Islet precursor cell (in vitro differentiated cells): ENCODE measurements at regions not wholly inside any gene's neighbourhood (a gene's known extent, or its start where the extent isn't known, plus 50 kb on each side); places are given as distances from the start of the nearest gene placed in this dataset.

ENCODE experiments used
- DNase-seq: peaks from one replicate; pipeline ENCODE4 v3.0.0-alpha.2; 2018

DNA sequence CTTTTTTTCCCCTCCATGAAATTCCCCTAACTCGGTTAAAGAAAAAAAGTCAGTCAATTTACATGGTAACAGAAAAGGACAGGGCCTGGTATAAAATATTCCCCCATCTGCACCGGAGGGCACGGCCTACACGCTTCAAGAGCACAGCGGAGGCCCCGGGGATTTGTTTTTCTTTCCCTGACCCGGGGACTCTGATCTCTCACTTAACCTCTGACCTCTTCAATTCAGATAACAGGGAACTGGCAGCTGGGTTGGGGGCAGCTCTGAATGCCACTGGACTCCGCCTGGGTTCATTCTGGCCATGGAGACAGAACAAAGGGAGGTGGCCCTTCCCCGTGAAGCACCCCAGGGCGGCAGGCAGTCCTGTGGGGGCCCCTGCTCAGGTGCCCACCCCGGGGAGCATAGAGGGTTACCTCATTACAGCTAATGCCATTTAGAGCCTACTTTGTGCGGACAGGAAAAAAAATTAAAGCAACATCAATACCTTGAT is 257.5 kb downstream of the SHQ1 start:
- peak; percentile 70 for DNase-seq

DNA sequence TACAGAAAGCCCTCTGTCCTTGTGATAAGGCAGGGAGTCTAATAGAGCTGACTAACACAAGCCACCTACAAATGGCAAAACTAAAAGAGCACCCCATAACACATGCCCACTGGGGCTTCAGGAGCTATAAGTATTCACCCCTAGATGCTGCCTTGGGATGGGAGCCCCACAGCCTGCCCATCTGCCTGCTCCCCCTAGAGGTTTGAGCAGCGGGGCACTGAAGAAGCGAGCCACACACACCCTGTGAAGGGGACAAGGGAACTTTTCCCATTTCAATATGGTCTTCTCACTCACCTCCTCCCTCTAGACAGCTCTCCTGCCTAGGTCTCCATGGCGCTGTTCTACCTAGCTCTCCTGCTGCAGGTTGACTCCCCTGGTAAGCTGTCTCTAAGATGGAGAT is 261.0 kb downstream of the SHQ1 start:
- DNase-seq: no peak

DNA sequence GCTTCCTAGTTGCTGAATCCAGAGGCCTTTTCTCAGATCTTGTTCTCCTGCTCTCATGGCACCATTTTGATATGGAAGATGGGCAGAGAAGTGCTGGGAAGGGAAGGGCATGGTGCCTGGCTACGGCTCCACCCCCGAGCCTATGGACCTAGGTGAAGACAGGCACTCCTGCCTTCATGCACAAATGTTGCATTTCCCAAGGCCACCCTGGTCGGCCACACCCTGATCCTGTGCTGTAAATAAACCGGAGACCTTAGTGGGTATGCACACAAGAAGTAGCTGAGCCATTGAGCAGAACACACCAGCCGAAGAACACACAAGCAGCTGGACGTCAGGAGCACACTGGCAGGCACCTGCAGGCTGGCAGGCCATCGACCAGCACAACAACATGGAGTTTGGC is 261.6 kb downstream of the SHQ1 start:
- DNase-seq: no peak

DNA sequence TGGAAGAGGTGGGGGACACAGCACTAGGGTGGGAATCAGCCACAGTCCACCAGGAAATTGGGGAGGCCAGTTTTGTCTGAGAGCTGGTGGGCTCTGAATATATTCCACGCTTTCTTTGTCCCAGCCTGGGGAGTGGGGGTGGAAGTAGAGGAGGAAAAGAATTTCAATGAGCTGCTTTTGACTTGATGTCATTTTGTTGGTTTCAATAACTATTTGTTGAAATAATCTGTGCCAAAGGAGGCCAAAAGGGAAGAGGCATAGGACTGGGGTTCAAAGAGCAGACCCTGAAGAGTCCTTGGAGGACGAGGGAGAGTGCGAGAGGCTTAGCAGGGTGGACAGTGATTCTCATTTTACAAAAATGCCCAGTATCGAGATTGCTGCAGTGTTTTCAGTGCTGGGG is 262.3 kb downstream of the SHQ1 start:
- DNase-seq: no peak

DNA sequence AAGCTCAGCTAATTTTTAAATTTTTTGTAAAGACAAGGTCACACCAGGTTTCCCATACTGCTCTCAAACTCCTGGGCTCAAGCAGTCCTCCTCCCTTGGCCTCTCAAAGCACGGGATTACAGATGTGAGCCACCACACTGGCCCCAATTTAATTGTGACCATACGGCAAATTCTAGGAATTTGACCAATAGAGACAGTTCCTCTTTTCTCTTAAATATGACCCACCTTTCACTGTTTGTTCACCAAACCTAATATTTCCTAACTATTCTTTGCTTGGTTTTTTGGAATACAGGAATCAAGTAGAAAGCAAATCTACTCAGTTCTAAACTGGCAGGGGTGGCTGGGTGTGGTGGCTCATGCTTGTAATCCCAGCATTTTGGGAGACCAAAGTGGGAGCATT is 264.0 kb downstream of the SHQ1 start:
- DNase-seq: no peak

DNA sequence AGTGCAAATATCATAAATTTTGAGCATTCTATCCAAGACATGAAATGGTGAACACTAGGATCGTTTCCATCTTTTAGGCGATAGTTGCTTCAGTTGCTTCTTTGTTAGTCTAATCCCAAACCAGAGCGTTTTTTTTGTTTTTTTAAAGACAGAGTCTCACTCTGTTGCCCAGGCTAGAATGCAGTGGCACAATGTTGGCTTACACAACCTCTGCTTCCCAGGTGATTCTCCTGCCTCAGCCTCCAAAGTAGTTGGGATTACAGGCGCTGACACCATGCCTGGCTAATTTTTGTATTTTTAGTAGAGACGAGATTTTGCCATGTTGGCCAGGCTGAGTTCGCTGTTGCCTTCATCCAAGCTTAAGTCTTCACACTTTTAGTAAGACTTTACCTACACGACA is 265.3 kb downstream of the SHQ1 start:
- no peak for DNase-seq

DNA sequence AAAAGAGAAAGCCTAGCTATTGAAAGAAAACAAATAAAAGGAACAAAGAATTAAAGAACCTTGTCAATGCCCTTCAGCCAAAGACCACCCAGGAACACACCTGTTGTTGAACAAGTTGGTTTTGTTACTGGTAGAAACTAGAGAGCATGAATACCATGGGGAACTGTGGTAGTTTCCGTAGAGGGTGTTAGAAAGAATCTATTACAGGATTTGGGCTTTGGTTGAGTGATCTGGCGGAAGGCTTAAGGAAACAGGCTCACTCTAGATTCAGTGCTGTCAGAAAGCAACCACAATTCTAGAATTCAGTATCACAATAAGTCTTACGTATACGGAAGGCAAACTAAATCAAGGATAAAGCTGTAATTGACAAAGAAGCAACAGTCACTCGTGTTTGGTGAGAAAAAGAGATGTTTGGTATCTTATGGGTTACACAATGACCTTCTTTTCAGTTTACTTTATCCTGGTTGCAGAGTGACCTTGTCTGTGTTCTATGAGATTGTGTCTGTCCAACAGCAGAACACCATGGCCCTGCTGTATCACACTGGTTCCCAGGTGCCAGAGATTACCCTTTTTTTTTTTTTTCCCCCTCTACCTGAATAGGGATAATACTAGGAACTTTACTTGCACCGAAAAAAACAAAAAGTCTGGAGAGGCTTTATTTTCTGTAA is 265.9 kb downstream of the SHQ1 start:
- no peak for DNase-seq

DNA sequence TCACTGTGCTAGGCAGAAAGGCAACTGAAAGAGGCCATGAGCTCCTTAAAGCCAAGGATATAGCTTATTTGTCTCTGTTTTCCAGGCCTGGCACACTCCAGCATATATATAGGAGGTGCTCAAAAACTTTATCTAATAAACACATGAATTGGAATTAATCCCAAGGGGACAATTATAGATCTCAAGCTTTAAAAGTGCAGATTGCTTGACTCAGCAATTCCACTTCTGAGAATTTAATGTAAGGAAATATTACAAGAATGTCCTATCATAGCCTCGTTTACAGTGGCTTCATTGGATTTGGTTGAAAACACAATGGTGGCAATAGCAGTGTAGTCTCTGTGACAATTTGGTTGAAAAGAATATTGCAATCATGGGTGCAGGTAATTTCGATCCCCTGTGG is 267.3 kb downstream of the SHQ1 start:
- DNase-seq: no peak

DNA sequence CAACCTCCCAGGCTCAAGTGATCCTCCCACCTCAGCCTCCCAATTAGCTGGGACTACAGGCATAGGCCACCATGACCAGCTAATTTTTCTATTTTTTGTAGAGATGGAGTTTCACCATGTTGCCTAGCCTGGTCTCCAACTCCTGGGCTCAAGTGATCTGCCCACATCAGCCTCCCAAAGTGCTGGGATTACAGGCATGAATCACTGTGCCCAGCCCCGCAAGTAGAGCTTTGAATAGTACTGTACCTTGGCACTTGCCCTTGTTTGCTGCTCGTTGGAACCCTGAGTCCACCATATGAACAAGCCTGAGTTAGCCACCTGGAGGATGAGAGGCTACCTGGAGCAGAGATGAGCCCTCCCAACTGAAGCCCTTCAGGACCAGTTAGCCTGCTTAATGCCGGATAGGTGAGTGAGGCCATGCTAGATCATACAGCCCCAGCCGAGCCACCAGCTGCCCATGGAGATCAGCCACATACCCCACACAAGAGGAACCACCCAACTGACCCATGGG is 267.9 kb downstream of the SHQ1 start:
- DNase-seq: no peak

DNA sequence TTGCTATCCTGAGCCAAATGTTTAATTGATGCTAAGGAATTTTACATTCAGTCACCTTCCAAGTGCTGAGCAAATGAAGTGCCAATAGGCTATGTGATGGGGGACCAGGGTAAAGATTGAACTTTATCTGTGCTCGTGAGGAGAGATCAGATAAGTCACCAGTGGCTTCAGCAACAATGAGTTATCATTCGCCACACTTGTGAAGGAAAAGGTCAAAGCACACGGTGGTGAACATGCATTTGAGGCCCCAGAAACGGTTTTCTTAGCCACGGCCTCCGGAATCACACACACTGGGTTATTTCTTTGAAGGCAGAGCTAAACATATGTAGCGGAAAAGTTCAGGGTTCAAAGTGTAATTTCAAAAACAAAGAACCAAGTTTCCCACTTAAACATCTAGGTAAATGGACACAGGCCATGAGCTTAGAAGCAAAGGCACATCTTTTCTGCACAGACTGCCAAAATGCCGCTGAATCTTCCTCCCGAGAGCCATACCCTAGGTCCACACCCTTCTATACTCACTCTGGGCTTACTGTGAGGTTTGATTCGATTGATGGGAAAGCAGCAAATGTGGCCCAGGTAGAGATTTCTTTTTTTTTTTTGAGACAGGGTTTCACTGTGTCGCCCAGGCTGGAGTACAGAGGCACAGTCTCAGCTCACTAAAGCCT is 268.5 kb downstream of the SHQ1 start:
- no peak for DNase-seq

DNA sequence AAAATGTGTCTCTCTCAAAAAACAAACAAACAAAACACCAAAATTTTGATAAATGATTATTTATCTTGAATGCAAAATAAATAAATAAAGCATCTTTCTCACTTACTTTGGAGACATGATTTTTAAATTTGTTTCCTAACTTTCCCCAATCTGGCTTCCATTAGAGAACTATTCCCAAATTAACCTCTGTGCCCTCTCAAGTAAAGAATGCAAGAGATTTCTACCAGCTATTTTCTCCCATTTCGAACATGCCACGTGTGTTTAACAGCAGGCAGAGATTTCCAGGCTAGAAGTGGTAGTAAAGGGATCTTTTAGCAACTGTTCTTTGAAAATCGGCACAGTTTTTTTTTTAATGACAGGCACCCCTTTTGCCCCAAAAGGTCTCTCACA is 269.1 kb downstream of the SHQ1 start:
- no peak for DNase-seq

DNA sequence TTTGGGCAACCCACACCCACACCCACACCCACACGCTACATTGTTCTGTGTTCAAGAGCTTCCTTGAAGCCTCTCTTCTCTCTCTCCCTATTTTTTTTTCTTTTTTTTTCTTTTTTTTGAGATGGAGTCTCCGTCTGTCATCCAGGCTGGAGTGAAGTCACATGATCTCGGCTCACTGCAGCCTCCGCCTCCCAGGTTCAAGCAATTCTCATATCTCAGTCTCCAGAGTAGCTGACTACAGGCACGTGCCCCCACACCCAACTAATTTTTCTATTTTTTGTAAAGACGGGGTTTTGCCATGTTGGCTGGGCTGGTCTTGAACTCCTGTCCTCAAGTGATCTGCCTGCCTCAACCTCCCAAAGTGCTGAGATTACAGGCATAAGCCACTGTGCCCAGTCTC is 271.1 kb downstream of the SHQ1 start:
- no peak for DNase-seq

DNA sequence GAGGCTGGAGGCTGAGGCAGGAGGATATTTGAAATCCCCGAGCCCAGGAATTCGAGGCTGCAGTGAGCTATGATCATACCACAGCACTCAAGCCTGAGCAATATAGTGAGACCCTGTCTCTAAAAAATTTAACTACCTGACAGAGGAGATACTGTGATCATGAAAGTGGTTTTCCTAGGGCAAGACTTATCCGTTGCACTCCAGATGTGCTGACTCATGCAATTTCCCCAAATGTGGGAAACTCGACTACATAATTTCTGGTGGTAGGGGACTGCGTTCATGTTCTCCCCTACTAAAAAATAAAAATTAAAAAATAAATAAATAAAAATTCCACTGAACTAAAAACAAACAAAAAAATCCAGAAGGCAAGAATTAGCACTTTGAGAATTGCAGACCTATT is 271.7 kb downstream of the SHQ1 start:
- DNase-seq: no peak

DNA sequence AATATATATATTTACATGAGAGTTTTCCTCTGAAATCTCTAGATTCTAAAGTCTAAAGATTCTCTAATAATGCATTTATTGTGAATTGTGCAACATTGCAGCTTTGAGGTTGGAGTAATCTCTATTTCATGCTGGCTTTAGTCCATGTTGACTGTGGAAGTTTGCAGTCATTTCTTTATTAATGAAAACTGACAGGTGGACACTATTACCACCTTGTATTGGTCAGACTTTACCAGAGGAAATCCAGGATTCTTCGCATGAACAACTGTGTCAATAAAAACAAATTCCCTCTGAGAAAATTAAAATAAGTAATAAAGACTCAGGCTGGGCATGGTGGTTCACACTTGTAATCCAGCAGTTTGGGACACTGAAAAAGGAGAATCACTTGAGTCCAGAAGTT is 274.1 kb downstream of the SHQ1 start:
- DNase-seq: no peak

DNA sequence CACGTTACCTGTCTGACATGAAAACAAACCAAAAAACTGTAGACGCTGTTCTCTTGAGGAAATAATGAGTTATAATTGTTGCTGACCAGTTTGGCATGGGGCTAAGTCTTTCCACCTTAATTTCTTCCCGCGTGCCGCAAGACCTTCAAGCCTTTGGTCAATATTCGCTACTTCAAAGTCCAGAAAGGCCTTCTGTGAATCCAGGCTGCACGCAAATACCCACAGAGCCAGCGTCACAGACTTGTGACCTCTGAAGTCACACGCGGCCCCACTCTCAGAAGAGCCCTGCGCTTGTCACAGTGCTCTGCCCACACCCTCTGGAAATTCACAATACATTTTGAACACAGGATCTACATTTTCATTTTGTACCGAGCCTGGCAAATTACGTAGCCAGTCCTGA is 275.2 kb downstream of the SHQ1 start:
- no peak for DNase-seq

DNA sequence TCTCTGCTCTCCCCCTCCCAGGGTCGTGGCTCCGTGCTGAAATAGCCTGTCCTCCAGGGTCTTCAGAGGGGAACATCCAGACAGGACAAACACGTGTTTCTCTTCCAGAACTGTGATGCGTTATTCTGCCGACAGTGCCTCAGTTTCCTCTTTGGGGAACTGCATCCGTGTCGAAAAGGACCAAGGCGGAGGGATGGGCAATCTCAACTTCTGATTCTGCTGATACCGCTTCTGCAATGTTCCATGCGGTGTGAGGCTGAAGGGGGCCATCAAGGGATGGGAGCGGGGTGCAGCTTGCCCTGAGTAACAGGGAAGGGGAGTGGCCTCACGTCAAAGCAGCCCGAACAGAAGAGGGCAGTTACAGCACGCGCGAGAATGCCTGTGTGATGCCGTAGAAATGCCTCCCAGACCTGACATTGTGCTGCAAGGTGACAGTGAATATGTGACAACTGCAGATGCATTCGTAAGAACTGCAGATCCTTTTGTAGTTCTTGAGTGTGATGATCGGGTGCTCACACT is 275.7 kb downstream of the SHQ1 start:
- no peak for DNase-seq

DNA sequence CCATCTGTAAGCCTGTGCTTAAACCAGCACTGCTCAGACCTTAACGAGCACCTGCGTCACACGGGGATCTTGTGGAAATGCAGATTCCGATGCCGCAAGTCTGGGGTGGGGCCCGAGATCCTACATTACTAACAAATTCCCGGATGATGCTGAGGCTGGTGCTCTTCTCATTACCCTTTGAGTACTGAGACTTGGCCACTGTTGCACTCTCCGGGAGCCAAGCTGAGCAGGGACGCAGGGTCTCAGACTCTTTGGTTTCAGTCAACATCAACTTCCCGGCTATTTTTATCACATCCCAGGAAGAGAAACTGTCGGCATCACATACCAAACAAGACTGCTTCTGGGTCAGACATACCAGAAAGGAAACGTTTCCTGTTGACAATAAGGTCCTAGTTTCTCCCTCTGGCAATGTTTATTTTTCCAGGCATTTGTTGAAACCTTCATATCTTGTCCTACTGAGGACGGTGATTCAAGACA is 276.6 kb downstream of the SHQ1 start:
- no peak for DNase-seq

DNA sequence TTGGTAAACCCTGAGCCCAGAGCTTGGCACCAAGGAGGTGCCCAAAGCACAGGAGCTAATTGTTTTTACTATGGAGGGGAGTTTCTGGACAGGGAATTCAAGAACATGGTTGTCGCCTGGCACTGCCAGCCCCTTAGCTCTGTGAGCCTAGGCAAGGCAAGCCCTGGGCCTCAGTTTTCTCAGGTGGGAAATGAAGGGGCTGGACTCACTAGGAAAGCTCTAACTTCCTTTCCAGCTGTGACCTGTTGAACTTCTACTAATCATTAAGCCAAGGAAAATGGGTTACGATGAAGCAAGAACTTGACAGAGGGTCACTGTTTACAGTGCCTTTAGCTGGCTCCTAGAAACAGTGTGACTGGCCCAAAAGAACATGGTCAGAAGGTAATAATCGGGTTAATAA is 277.2 kb downstream of the SHQ1 start:
- DNase-seq: no peak

DNA sequence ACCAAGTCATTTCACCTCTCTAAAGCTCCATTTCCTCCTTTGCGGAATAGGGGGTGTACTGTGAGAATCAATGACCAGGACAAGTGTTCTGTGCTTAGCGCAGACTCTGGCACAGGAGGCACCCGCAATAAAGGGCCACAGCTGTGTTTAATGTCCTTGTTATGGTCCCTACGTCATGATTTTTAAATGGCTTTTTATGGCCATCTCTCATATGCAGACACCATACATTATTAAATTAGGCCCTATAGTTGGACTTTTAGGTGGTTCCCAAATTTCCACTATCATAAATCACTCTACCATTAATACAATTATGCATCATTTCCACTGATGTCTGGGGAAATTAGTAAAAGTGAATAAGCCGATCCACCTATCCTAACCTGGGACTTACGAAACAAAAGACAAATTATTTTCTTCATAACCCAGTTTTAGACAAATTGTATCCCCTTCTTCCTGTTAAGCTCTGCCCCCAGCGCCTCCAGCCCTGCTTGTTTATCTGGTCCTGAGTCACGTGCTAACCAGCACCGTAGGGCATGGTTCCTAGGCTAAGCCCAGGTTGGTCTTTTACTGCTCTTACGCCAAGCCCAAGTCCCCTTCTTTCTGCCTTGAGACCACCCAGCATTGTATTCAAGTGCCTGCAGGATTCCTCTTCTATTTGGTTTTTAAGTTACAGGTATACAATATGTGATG is 278.3 kb downstream of the SHQ1 start:
- no peak for DNase-seq

DNA sequence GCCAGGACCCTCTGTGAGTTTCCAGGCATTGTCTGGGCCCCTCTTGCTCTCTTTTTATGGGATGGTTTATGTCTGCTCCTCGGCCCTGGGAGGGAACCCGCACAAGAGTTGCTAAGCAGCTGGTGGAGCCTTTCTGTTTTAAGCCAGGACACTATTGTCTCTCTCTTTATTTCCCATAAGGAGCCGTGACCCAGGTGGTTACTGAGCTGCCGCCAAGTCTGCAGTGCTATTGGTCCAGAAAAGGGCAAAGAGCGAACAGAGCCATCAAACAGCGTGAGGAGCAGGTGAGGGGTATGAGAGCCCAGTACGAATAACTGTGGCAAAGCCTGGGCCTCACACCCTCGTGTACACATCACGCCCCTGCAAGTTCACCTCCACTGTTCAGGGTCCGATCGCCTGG is 280.2 kb downstream of the SHQ1 start:
- DNase-seq: no peak

DNA sequence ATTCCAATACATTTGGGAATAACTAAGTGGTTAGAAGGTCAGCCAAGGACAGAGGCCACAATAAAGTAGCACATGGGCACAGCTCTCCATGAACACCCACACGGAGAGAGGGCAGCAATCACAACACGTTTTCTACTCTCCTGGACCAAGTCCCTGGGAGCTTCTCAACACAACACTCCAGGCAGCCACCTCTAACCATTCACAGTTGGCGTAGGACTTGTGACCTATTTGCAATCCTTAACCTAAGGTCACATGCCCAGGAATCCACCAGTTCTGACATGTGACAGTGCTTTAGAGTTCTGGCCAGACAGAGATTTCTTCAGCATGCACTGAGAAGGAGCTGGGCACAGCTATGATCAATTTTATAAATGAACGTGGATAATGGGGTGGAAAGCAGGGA is 280.8 kb downstream of the SHQ1 start:
- DNase-seq: no peak

DNA sequence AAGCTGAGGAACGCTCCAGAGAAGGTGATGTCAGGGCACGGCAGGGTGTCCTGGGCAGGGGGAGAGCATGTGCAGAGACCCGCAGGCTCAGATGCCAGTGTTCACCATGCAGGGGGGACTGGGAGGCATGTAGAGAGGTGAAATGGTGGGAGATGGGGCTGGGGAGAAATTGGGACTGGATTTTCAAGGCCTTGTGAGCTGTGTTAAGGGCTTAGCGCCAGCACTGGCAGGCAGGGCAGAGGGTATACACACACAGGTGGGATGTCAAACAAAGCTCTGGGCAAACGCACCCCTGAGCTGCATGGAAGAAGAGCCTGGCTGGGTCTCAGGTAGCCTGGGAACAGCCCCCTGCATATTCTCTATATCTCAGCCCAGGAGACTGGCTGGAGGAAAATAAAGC is 282.7 kb downstream of the SHQ1 start:
- DNase-seq: no peak

DNA sequence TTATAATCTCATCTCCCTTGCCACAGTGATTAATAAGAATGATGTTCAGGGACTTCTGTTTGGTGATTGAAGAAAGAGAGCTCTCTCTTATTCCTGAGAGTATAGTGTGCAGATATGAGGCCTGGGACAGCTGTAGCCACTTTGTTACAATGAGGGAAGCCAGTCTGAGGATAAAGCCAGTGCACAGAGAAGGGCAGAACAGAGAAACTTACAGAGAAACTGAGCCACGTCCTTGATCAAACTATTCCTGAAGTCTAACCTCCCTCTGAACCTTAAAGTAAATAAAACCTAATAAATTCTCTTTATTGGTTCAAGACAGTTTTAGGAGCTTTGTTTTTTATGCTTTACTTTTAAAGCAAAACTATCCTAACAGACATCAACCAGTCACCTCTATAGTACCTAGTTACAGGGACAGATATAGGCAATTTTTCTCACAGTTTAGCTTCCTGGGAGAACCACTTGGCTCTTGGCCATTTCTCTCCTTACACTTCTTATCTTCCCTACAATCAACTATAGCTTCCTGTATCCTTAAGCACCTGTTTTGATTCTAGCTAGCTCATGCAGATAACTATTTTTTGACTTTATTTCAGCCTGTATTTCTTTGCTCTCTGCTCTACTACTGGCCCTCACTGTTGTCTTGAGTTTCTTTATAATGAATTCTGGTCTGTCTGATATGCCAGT is 284.4 kb downstream of the SHQ1 start:
- no peak for DNase-seq
